GM12878 (cell line): ENCODE measurements at regions not wholly inside any gene's neighbourhood (a gene's known extent, or its start where the extent isn't known, plus 50 kb on each side); places are given as distances from the start of the nearest gene placed in this dataset.

Experiments
- BMI1 ChIP-seq: fragments of 450-650 bp; IDR thresholded peaks from 2 replicates; pipeline ENCODE4 v1.6.1; 2016; ENCODE audit warnings: mild to moderate bottlenecking, moderate library complexity, borderline replicate concordance
- EGR1 ChIP-seq, 2 experiments: IDR thresholded peaks; 1 replicate in 1 of 2; 2 replicates in 1 of 2; pipeline ENCODE4 v1.6.1; 2011 to 2012; ENCODE audit warnings: low read depth in 2 of 2, low read length in 2 of 2, borderline replicate concordance in 1 of 2, mild to moderate bottlenecking in 1 of 2, moderate library complexity in 1 of 2
- EP300 ChIP-seq, 2 experiments: fragments of 150-350 bp in 1 of 2; IDR thresholded peaks; 2 replicates each; pipeline ENCODE4 v1.6.1; 2011 to 2012; ENCODE audit warnings: low read depth in 2 of 2, low read length in 2 of 2, borderline replicate concordance in 1 of 2, improper control_type of control experiment in 1 of 2, inconsistent platforms in 1 of 2; ENCODE audit not compliant: control insufficient read depth in 1 of 2
- HDAC6 ChIP-seq: fragments of 200-600 bp; sonication (generic); IDR thresholded peaks from one replicate; pipeline ENCODE4 v1.8.0; 2017; ENCODE audit warnings: antibody characterized with exemption; ENCODE audit not compliant: unreplicated experiment
- POLR2A ChIP-seq: IDR thresholded peaks from 2 replicates; pipeline ENCODE4 v1.6.1; 2011; ENCODE audit warnings: low read depth, mild to moderate bottlenecking, low read length
- RELA ChIP-seq: fragments of 450-650 bp; IDR thresholded peaks from 2 replicates; pipeline ENCODE4 v1.8.0; 2014; ENCODE audit warnings: borderline replicate concordance; ENCODE audit not compliant: partially characterized antibody
- SMAD1 ChIP-seq: fragments of 450-650 bp; IDR thresholded peaks from 2 replicates; pipeline ENCODE4 v1.6.1; 2018; ENCODE audit warnings: mild to moderate bottlenecking, low read depth; ENCODE audit not compliant: partially characterized antibody
- SMC3 ChIP-seq: IDR thresholded peaks from 2 replicates; pipeline ENCODE4 v1.6.1; 2011; ENCODE audit warnings: low read length, improper control_type of control experiment, borderline replicate concordance
- TBL1XR1 ChIP-seq: IDR thresholded peaks from 2 replicates; pipeline ENCODE4 v1.6.1; 2012; ENCODE audit warnings: low read depth, low read length, improper control_type of control experiment
- ZBED1 ChIP-seq: IDR thresholded peaks from 2 replicates; pipeline ENCODE4 v1.6.1; 2016; ENCODE audit warnings: borderline replicate concordance
- TF ChIP-seq, protein P1 (sequence below), 3 experiments: IDR thresholded peaks in 2 of 3; conservative IDR thresholded peaks in 1 of 3; 2 replicates each; pipeline ENCODE4 v1.5.1; 2011; ENCODE audit warnings: low read depth in 3 of 3, low read length in 3 of 3, mild to moderate bottlenecking in 3 of 3, control low read depth in 2 of 3, moderate library complexity in 2 of 3, inconsistent platforms in 1 of 3, mixed read lengths in 1 of 3; ENCODE audit not compliant: control insufficient read depth in 2 of 3, insufficient read depth in 1 of 3; ENCODE audit errors: extremely low read depth in 1 of 3

DNA sequence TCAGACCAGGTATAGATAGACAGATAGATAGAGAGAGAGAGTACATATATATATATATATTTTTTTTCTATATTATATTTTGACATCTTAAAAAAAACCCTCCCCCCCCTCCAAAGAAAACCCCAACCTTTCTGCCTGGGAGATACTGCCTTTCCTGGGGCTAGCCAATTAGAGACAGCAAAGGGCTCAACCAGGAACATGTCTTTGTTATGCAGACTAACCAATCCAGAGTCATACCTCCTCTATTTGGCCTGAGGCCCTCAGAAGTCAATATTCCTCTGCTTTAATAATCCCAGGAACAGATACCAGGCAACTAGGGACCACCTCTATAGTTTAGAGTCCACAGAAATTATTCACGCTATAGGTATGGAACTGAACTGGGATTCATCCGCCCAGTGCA lies 135.6 kb upstream of the MAD2L1 start:
- TF ChIP-seq POLR2A: no peak
- TF ChIP-seq SMC3: no peak
- TF ChIP-seq, protein P1, sequence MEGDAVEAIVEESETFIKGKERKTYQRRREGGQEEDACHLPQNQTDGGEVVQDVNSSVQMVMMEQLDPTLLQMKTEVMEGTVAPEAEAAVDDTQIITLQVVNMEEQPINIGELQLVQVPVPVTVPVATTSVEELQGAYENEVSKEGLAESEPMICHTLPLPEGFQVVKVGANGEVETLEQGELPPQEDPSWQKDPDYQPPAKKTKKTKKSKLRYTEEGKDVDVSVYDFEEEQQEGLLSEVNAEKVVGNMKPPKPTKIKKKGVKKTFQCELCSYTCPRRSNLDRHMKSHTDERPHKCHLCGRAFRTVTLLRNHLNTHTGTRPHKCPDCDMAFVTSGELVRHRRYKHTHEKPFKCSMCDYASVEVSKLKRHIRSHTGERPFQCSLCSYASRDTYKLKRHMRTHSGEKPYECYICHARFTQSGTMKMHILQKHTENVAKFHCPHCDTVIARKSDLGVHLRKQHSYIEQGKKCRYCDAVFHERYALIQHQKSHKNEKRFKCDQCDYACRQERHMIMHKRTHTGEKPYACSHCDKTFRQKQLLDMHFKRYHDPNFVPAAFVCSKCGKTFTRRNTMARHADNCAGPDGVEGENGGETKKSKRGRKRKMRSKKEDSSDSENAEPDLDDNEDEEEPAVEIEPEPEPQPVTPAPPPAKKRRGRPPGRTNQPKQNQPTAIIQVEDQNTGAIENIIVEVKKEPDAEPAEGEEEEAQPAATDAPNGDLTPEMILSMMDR (IDR thresholded peaks at IDR 0.05 in 2 of 3, conservative IDR thresholded peaks at IDR 0.05 in 1 of 3; ENCODE audit: control insufficient read depth in 2 of 3, extremely low read depth in 1 of 3, insufficient read depth in 1 of 3, low read depth in 3 of 3, low read length in 3 of 3): no peak
- TF ChIP-seq BMI1: no peak
- no peak for TF ChIP-seq EP300 (IDR thresholded peaks at IDR 0.05; ENCODE audit: borderline replicate concordance in 1 of 2, control insufficient read depth in 1 of 2, low read depth in 2 of 2, low read length in 2 of 2)
- no peak for TF ChIP-seq HDAC6
- no peak for TF ChIP-seq EGR1 (IDR thresholded peaks at IDR 0.05; ENCODE audit: borderline replicate concordance in 1 of 2, low read depth in 2 of 2, low read length in 2 of 2)
- no peak for TF ChIP-seq ZBED1
- TF ChIP-seq SMAD1: no peak
- TF ChIP-seq RELA: no peak
- no peak for TF ChIP-seq TBL1XR1
